Gastrocnemius medialis (tissue), 4 donors: ENCODE measurements at regions not wholly inside any gene's neighbourhood (a gene's known extent, or its start where the extent isn't known, plus 50 kb on each side); places are given as distances from the start of the nearest gene placed in this dataset.

Experiments
- CTCF ChIP-seq, 5 experiments: fragments of 450-650 bp in 3 of 5; fragments of 200-600 bp in 2 of 5; sonication (generic) in 2 of 5; IDR thresholded peaks in 4 of 5; conservative IDR thresholded peaks in 1 of 5; 1 replicate in 4 of 5; 2 replicates in 1 of 5; pipeline ENCODE4 v1.5.1; 2016 to 2019; ENCODE audit warnings: antibody characterized with exemption in 5 of 5, mild to moderate bottlenecking in 3 of 5, moderate library complexity in 3 of 5
- POLR2A ChIP-seq, 2 donors: fragments of 450-650 bp; IDR thresholded peaks; one replicate each; pipeline ENCODE4 v1.6.1; 2017; ENCODE audit warnings: antibody characterized with exemption in 2 of 2, mild to moderate bottlenecking in 2 of 2, moderate library complexity in 2 of 2

GRCh38 chr6:92468066-92468465 is 951.3 kb downstream of the EPHA7 start:
- TF ChIP-seq CTCF (IDR thresholded peaks at IDR 0.05 in 4 of 5, conservative IDR thresholded peaks at IDR 0.05 in 1 of 5) (no peak), POLR2A (IDR thresholded peaks at IDR 0.05) (no peak)
